GM12891 (cell line): ENCODE measurements at regions not wholly inside any gene's neighbourhood (a gene's known extent, or its start where the extent isn't known, plus 50 kb on each side); places are given as distances from the start of the nearest gene placed in this dataset.

Experiments
- PAX5 ChIP-seq: IDR thresholded peaks from 2 replicates; pipeline ENCODE4 v1.6.1; 2011; ENCODE audit warnings: low read length, moderate library complexity, mild to moderate bottlenecking; ENCODE audit not compliant: insufficient read depth, severe bottlenecking
- POLR2A ChIP-seq: IDR thresholded peaks from 2 replicates; pipeline ENCODE4 v1.6.1; 2011; ENCODE audit warnings: low read depth, low read length, control low read depth
- SPI1 ChIP-seq: IDR thresholded peaks from 2 replicates; pipeline ENCODE4 v1.6.1; 2011; ENCODE audit warnings: low read depth, low read length, control low read depth
- TAF1 ChIP-seq: IDR thresholded peaks from 2 replicates; pipeline ENCODE4 v1.6.1; 2011; ENCODE audit warnings: low read depth, low read length, control low read depth

DNA sequence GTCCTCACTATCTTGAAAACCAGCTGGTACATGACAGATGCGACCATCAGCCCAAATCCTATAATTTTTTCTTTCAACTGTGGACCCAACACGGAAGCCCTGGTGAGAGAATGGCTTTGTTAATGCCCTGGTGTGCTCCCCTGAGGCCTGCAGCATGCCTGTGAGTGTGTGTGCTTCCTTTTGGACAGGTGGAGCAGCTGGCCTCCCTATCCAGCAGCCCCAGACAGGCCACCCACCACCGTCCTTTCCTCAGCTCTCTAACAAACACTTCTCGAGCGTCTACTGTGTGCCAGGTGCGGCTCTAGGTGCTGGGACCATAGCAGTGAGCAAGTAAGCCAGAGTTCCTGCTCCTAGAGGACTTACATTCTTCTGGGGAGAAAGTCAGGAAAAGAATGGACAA is 78.9 kb upstream of the GZMB start:
- no peak for TF ChIP-seq TAF1
- TF ChIP-seq POLR2A, result no peak
- no peak for TF ChIP-seq SPI1
- TF ChIP-seq PAX5, result no peak
